Heart left ventricle (tissue), 13 donors: ENCODE measurements at regions not wholly inside any gene's neighbourhood (a gene's known extent, or its start where the extent isn't known, plus 50 kb on each side); places are given as distances from the start of the nearest gene placed in this dataset.

Experiments used
- POLR2A ChIP-seq, 2 donors: fragments of 450-650 bp; IDR thresholded peaks; one replicate each; pipeline ENCODE4 v1.6.1; 2017; ENCODE audit warnings: antibody characterized with exemption in 2 of 2, mild to moderate bottlenecking in 2 of 2, moderate library complexity in 2 of 2
- TF ChIP-seq, protein P1 (sequence below), 12 donors: fragments of 200-600 bp; sonication (generic) in 4 of 12; IDR thresholded peaks; one replicate each; pipeline versions ENCODE4 v1.5.0 to v1.8.0; 2018 to 2022; ENCODE audit warnings: antibody characterized with exemption in 12 of 12, mild to moderate bottlenecking in 5 of 12
- donor health status: ischemic (EF 13 %, LVEDD 7.1; RV severe dilation, severe dysfunction).
- donor health status: DM: no; HTN: yes; CAD: no.
- donor health status: DM: no; HTN: no; CAD: no.
- donor health status: ischemic (EF 25% LVEDD 6.9; RV normal size, moderate dysfunction).
- donor health status: ischemic (EF 25% LVEDD 5.7; RV mildly dilated, moderate dysfunction).
- donor health status: ischemic (EF 35%, LVEDD 5.7; RV mildly dilated, moderate dysfunction).
- donor health status: nonischemic (EF 11% LVEDD 7.7; RV severe dilation, severe dysfunction).
- donor health status: DM: yes; HTN: yes; CAD: no.
- donor health status: PGD.
- donor health status: ischemic (EF 29% LVEDD 5.4; RV normal size, mild dysfunction).
- donor health status: nonischemic (EF 23%, LVEDD 6.1; RV moderate dilation, normal function).

DNA sequence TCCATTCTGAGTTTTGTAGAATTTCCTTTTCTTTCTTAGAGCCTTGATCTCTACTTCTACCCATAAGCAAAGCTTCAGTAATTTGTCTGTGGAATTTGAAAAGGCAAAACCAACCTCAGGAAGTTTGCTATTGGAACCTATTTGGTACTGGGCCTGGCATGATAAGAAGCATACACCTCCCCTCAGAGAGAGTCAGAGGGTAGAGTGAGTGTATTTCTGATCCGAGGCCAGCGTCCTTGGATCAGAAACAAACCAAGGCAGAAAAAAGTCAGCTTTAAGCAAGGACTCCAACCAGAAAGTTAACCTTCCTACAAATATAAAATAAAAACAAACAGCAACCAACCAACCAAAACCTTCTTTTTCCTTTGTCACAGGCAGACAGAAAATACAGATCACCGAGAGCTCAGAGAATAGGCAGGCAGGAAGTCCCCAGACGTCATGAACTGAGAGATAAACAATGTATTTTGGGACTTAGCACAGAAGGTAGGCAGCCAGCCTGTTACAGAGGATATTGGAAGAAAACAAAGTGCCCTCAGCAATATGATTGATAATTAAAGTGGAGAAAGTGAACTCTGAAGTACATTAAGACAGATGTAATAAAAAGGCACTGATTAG is 141.5 kb downstream of the NEDD1 start:
- TF ChIP-seq, protein P1, sequence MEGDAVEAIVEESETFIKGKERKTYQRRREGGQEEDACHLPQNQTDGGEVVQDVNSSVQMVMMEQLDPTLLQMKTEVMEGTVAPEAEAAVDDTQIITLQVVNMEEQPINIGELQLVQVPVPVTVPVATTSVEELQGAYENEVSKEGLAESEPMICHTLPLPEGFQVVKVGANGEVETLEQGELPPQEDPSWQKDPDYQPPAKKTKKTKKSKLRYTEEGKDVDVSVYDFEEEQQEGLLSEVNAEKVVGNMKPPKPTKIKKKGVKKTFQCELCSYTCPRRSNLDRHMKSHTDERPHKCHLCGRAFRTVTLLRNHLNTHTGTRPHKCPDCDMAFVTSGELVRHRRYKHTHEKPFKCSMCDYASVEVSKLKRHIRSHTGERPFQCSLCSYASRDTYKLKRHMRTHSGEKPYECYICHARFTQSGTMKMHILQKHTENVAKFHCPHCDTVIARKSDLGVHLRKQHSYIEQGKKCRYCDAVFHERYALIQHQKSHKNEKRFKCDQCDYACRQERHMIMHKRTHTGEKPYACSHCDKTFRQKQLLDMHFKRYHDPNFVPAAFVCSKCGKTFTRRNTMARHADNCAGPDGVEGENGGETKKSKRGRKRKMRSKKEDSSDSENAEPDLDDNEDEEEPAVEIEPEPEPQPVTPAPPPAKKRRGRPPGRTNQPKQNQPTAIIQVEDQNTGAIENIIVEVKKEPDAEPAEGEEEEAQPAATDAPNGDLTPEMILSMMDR (IDR thresholded peaks at IDR 0.05): no peak
- TF ChIP-seq POLR2A (IDR thresholded peaks at IDR 0.05): no peak
